Esophagus squamous epithelium (tissue), 5 donors: ENCODE measurements at regions not wholly inside any gene's neighbourhood (a gene's known extent, or its start where the extent isn't known, plus 50 kb on each side); places are given as distances from the start of the nearest gene placed in this dataset.
"Not testable (repeated sequence)": the region's sequence is repeated elsewhere in the genome, so short reads cannot be mapped to it uniquely, and the experiment has no call there.

ENCODE experiments used
- DNase-seq: peaks from one replicate; lab custom pipeline; 2025; lab: John Stamatoyannopoulos, UW
- H3K27ac ChIP-seq, 4 donors: fragments of 200-600 bp; sonication (generic); one replicate each; pipeline ENCODE4 v1.5.1; 2016 to 2019; ENCODE audit warnings: mild to moderate bottlenecking in 1 of 4
- H3K27me3 ChIP-seq, 4 donors: fragments of 200-600 bp; sonication (generic); 1 replicate in 3 of 4; 2 replicates in 1 of 4; pipeline versions ENCODE4 v1.5.1 to v1.6.0; 2017 to 2021; ENCODE audit warnings: antibody characterized with exemption in 1 of 4
- H3K36me3 ChIP-seq, 3 donors: fragments of 200-600 bp; sonication (generic); one replicate each; pipeline ENCODE4 v1.5.1; 2016 to 2019
- H3K4me1 ChIP-seq, 3 donors: fragments of 200-600 bp; sonication (generic); one replicate each; pipeline ENCODE4 v1.5.1; 2017 to 2019
- H3K4me3 ChIP-seq, 4 donors: fragments of 200-600 bp; sonication (generic); 1 replicate in 3 of 4; 2 replicates in 1 of 4; pipeline ENCODE4 v1.5.1; 2016 to 2019; ENCODE audit warnings: mild to moderate bottlenecking in 2 of 4, moderate library complexity in 1 of 4
- H3K9me3 ChIP-seq, 3 donors: fragments of 200-600 bp; sonication (generic); one replicate each; pipeline ENCODE4 v1.5.1; 2016 to 2019
- CTCF ChIP-seq, 6 experiments: fragments of 450-650 bp in 4 of 6; fragments of 200-600 bp in 2 of 6; sonication (generic) in 2 of 6; IDR thresholded peaks; one replicate each; pipeline ENCODE4 v1.5.1; 2016 to 2019; ENCODE audit warnings: antibody characterized with exemption in 6 of 6, mild to moderate bottlenecking in 4 of 6, moderate library complexity in 4 of 6
- POLR2A ChIP-seq, 4 donors: fragments of 450-650 bp; IDR thresholded peaks; one replicate each; pipeline ENCODE4 v1.6.1; 2017; ENCODE audit warnings: antibody characterized with exemption in 4 of 4, mild to moderate bottlenecking in 4 of 4, moderate library complexity in 3 of 4
- WGBS, 2 donors: methylation state at CpG; one replicate each; pipeline ENCODE4 v1.1.5; 2018; 5-methylcytosine and 5-hydroxymethylcytosine counted together
- intact Hi-C: fragments of 100-400 bp; cut with DNase I; formaldehyde crosslinking; loops from one replicate; pipeline ENCODE4 v1.15.0; 2022
- donor health status: DM: yes; HTN: yes; CAD: no.

DNA sequence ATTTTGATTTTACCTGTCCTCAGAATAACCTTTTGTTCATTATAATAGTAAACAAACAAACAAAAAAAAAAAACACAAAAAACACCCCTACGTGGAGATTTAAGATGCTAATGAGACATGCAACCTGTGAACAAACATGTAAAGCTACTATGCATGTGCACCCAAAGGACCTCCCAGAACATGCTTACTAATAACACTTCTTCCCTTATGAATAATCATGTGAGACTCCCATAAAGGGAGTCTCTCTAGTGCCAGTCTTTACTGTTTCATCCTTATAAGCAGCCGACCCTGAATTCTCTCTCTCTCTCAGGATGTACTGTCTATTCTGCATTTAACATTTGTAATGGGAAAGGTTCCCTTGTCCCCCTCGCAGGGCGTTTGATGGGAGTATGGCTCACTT, 1051.1 kb downstream of the PCDH17 start:
- Histone ChIP-seq H3K36me3 (no peaks in the 10 kb centered on the region), H3K9me3 (no peaks in the 10 kb centered on the region), H3K4me3 (no peak overlapping the region), H3K27me3 (no peaks in the 10 kb centered on the region), H3K27ac (no peak overlapping the region), H3K4me1 (no peaks in the 10 kb centered on the region)
- intact Hi-C loops, result no loop called here
- 77 to 86% methylated on average over 4 of the region's 4 CpGs for WGBS, 2 donors
- DNase-seq, result no peak
- TF ChIP-seq POLR2A (IDR thresholded peaks at IDR 0.05) (no peak), CTCF (IDR thresholded peaks at IDR 0.05) (no peak)

DNA sequence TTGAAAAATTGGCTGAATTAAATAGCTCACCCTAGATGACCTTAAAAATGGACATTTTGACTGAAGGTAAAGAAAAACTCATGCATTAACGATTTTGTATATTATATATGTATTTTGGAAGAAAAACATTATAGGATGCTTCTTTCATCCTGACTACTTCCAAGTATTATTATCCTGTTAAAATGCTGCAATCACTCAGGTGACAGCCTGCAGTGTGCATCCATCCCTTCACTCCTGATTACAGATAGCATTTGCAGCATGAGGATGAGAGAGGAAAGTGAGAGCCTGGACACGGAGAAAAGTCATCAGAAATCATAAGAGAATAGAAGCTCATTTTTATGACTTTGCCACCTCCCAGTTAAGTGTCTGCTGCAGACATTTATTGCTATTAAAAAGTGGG, 1055.6 kb downstream of the PCDH17 start:
- H3K36me3 ChIP-seq, result no peaks in the 10 kb centered on the region
- no peaks in the 10 kb centered on the region for H3K9me3 ChIP-seq
- no peak for TF ChIP-seq POLR2A (IDR thresholded peaks at IDR 0.05)
- no peak overlapping the region for H3K27ac ChIP-seq
- intact Hi-C loops, result no loop called here
- DNase-seq, result no peak
- no peaks in the 10 kb centered on the region for H3K4me1 ChIP-seq
- H3K4me3 ChIP-seq, result no peak overlapping the region
- 71 to 76% methylated on average over 2 of the region's 2 CpGs for WGBS, 2 donors
- no peaks in the 10 kb centered on the region for H3K27me3 ChIP-seq

- H3K9me3 ChIP-seq, result no peaks in the 10 kb centered on the region
- no peaks in the 10 kb centered on the region for H3K27me3 ChIP-seq
- DNase-seq, result no peak
- no peaks in the 10 kb centered on the region for H3K4me1 ChIP-seq
- H3K4me3 ChIP-seq, result no peak overlapping the region
- TF ChIP-seq POLR2A (IDR thresholded peaks at IDR 0.05), result no peak
- H3K27ac ChIP-seq, result no peak overlapping the region
- no peaks in the 10 kb centered on the region for H3K36me3 ChIP-seq
- intact Hi-C loops, result no loop called here
Measured at GRCh38 chr13:58698531-58698930, 1067.0 kb downstream of the PCDH17 start.

GRCh38 chr13:58704953-58705352, 1073.4 kb downstream of the PCDH17 start:
- 35 to 43% methylated on average over 2 of the region's 2 CpGs for WGBS, 2 donors
- Histone ChIP-seq H3K27me3 (no peaks in the 10 kb centered on the region), H3K36me3 (no peaks in the 10 kb centered on the region), H3K4me1 (no peaks in the 10 kb centered on the region), H3K27ac (no peak overlapping the region), H3K9me3 (peaks cover 0 to 3% (median 0%) of the 10 kb centered on the region in 3 donors), H3K4me3 (no peak overlapping the region)
- no peak for DNase-seq
- intact Hi-C loops, result no loop called here
- TF ChIP-seq CTCF (IDR thresholded peaks at IDR 0.05) (no peak), POLR2A (IDR thresholded peaks at IDR 0.05) (no peak)

DNA sequence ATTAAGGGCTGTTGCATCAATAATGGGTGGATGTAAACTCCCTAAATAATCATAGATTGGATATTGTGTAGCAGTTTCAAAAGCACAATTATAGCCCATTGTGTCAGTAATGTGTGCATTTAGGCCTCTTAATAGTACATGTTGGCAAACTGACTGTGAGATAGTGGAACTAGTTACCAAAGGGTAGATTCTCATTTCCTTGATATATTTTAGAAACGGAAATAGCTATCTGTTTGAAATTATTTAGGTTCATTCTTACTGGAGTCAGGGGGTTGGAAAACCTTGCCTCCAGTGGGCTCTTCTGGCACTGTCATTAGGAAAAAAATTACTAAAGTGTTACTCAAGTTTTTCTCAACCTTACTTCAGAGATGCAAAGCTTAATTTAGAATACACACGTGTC, 1074.9 kb downstream of the PCDH17 start:
- DNase-seq, result no peak
- TF ChIP-seq POLR2A (IDR thresholded peaks at IDR 0.05) (no peak), CTCF (IDR thresholded peaks at IDR 0.05) (no peak)
- intact Hi-C loops, result no loop called here
- H3K27ac ChIP-seq, result no peak overlapping the region
- peaks cover 0 to 3% (median 0%) of the 10 kb centered on the region in 3 donors for H3K9me3 ChIP-seq
- no peaks in the 10 kb centered on the region for H3K36me3 ChIP-seq
- WGBS, 2 donors, result 78 to 84% methylated on average over 2 of the region's 2 CpGs
- no peak overlapping the region for H3K4me3 ChIP-seq
- H3K4me1 ChIP-seq, result no peaks in the 10 kb centered on the region
- no peaks in the 10 kb centered on the region for H3K27me3 ChIP-seq

DNA sequence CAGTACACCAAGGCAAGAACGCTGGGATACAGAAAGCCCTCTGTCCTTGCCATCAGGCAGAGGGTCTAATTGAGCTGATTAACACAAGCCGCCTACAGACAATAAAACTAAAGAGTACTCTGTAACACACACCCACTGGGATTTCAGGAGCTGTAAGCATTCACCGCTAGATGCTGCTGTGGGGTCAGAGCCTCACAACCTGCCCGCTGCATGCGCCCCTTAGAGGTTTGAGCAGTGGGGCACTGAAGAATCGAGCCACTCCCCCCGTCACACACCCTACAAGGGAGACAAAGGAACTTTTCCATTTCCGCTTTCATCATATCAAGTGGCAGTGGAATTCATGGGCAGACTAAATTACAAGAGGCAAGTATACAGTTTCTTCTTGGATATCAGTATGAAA, 1080.6 kb downstream of the PCDH17 start:
- H3K27me3 ChIP-seq, result no peaks in the 10 kb centered on the region
- no peaks in the 10 kb centered on the region for H3K36me3 ChIP-seq
- H3K9me3 ChIP-seq, result peaks cover 0 to 3% (median 0%) of the 10 kb centered on the region in 3 donors
- H3K27ac ChIP-seq, result no peak overlapping the region
- TF ChIP-seq CTCF (IDR thresholded peaks at IDR 0.05), result no peak
- TF ChIP-seq POLR2A (IDR thresholded peaks at IDR 0.05), result no peak
- H3K4me3 ChIP-seq, result no peak overlapping the region
- intact Hi-C loops, result no loop called here
- no peaks in the 10 kb centered on the region for H3K4me1 ChIP-seq
- WGBS, 2 donors, result 70 to 98% methylated on average over 5 to 6 of the region's 8 CpGs
- no peak for DNase-seq

DNA sequence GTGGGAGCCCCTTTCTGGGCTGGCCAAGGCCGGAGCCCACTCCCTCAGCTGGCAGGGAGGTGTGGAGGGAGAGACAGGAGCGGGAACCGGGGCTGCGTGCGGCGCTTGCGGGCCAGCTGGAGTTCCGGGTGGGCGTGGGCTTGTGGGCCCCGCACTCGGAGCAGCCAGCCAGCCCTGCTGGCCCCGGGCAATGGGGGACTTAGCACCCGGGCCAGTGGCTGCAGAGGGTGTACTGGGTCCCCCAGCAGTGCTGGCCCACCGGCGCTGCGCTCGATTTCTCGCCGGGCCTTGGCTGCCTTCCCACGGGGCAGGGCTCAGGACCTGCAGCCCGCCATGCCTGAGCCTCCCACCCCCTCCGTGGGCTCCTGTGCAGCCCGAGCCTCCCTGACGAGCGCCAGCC, 1082.5 kb downstream of the PCDH17 start:
- H3K27me3 ChIP-seq, H3K27ac ChIP-seq, intact Hi-C loops, H3K36me3 ChIP-seq, DNase-seq, H3K4me1 ChIP-seq, H3K4me3 ChIP-seq, H3K9me3 ChIP-seq: not testable (repeated sequence)
- no CpG with 5 or more reads among the region's 25 CpGs for WGBS, 2 donors
